Lower leg skin (tissue), 3 donors: ENCODE measurements at regions not wholly inside any gene's neighbourhood (a gene's known extent, or its start where the extent isn't known, plus 50 kb on each side); places are given as distances from the start of the nearest gene placed in this dataset.

ENCODE experiments used
- POLR2A ChIP-seq, 2 donors: fragments of 450-650 bp; IDR thresholded peaks; one replicate each; pipeline ENCODE4 v1.6.1; 2016 to 2017; ENCODE audit warnings: antibody characterized with exemption in 2 of 2, mild to moderate bottlenecking in 1 of 2, moderate library complexity in 1 of 2
- TF ChIP-seq, protein P1 (sequence below), 3 donors: fragments of 450-650 bp; IDR thresholded peaks; one replicate each; pipeline ENCODE4 v1.5.1; 2016; ENCODE audit warnings: antibody characterized with exemption in 3 of 3, mild to moderate bottlenecking in 3 of 3, moderate library complexity in 2 of 3

DNA sequence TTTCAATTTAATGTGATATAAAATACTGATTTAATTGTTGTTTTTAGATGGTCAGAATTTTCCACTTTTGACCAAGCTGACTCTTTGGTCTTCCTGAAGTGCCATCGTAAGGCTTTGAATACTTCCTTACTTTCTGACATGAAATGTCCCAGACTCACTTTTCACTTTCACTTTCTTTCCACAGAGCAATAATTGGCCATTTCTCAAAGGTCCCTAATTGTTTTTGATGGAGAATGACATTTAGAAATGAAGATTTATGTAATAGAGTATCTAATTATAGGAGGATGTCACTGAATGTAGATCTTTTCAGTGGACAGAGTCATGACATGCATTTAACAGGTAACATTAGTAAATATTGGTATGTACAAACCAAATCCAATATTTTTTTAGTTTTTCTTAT is 1141.6 kb downstream of the KCNT2 start:
- TF ChIP-seq, protein P1, sequence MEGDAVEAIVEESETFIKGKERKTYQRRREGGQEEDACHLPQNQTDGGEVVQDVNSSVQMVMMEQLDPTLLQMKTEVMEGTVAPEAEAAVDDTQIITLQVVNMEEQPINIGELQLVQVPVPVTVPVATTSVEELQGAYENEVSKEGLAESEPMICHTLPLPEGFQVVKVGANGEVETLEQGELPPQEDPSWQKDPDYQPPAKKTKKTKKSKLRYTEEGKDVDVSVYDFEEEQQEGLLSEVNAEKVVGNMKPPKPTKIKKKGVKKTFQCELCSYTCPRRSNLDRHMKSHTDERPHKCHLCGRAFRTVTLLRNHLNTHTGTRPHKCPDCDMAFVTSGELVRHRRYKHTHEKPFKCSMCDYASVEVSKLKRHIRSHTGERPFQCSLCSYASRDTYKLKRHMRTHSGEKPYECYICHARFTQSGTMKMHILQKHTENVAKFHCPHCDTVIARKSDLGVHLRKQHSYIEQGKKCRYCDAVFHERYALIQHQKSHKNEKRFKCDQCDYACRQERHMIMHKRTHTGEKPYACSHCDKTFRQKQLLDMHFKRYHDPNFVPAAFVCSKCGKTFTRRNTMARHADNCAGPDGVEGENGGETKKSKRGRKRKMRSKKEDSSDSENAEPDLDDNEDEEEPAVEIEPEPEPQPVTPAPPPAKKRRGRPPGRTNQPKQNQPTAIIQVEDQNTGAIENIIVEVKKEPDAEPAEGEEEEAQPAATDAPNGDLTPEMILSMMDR (IDR thresholded peaks at IDR 0.05), result no peak
- TF ChIP-seq POLR2A (IDR thresholded peaks at IDR 0.05), result no peak
